Activated CD8-positive, alpha-beta memory T cell treated with anti-CD3 and anti-CD28 coated beads for 48 hours (primary cell): ENCODE measurements at regions not wholly inside any gene's neighbourhood (a gene's known extent, or its start where the extent isn't known, plus 50 kb on each side); places are given as distances from the start of the nearest gene placed in this dataset.
"Not testable (repeated sequence)": the region's sequence is repeated elsewhere in the genome, so short reads cannot be mapped to it uniquely, and the experiment has no call there.

Experiments
- DNase-seq, 3 experiments: peaks; one replicate each; pipeline ENCODE4 v3.0.0-alpha.2; 2020; ENCODE audit warnings: low read depth in 2 of 3, low spot score in 2 of 3

DNA sequence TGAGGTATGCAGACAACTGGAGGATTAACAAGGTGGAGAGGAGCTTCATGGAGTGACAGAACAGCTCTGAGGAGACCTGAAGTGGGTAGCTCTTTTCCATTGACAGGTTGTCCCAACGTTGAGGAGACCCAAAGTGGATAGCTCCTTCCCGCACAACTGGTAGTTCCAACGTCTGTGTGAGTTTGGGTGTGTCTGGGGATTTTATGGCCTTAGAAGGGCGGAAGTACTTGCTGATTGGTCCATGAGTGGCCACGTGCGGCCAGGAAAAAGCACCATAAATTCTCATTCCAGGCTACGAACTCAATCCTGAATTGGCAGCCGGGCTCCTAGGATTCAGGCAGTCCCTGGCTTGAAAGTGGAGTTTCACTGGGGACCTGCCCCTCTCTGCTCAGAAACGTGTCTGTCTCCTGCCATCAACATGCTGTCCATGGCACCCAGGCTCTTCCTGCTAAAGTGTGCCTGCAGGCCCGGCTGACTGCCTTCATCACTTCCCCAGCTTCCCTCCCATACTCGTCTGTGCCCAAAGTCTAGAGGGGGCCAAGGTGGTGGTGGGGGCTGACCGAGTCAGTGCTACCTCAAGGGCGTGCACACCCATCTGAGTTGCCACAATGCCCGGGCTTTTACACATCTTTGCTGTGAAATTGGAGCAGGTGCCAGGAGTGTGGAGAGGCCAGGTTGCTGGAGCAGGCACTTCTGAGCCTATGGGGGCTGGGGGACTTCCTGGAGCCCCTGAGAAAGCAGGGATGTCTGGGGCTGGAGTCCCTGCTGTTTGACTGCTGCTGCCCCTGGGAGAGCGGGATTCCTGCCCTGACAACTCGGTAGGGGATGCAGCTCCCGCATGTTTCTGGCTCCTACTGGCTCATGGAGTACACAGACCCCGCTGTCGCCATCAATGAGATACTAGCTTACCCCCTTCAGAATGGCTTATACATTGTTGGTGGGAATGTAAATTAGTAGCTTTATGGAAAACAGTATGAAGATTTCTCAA, 2034.6 kb upstream of the ACO1 start:
- no peak for DNase-seq

GRCh38 chr9:30356221-30356620, 2028.2 kb upstream of the ACO1 start:
- no peak for DNase-seq

DNA sequence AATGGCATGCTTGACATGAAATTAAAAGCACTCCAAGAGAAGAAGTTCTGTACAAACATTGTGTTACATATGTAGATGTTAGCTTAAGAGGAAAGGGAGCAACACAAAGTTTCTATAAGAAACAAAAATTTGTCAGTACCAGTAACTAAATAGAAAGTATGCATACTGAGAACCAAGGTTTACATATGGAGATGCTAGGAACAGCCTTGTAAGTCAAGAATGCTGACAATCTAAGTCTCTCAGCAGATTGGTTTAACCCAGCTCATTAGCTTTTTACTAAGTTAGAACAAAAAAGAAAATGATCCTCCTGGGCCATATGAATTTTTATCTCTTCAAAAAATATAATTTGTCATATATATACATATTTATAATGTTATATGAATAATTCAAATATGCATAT, 2022.1 kb upstream of the ACO1 start:
- DNase-seq: no peak

DNA sequence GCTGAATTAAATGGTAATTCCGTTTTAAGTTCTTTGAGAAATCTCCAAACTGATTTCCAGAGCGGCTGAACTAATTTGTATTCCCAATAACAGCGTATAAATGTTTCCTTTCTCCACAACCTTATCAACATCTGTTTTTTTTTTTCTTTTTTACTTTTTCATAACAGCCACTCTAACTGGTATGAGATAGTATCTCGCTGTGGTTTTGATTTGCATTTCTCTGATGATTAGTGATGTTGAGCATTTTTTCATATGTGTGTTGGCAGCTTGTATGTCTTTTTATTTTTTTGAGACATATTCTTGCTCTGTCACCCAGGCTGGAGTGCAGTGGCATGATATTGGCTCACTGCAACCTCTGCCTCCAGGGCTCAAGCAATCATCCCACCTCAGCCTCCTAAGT, 2018.3 kb upstream of the ACO1 start:
- not testable (repeated sequence) for DNase-seq

- no peak for DNase-seq
Observed at GRCh38 chr9:30382271-30382670, 2002.2 kb upstream of the ACO1 start.

DNA sequence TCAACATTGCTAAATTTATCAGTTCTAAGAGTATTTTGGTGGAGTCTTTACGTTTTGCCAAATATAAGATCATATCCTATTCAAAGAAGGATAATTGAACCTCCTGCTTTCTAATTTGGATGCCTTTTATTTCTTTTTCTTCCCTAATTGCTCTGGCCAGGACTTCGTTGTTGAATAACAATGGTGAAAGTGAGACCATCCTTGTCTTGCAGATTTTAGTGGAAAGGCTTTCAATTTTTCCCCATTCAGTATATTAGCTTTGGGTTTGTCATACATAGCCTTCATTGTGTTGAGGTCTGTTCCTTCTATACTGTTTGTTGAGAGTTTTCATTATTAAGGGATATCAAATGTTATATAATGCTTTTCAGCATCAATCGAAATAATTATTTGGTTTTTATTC, 1974.2 kb upstream of the ACO1 start:
- no peak for DNase-seq

GRCh38 chr9:30411571-30411970, 1972.9 kb upstream of the ACO1 start:
- no peak for DNase-seq

DNA sequence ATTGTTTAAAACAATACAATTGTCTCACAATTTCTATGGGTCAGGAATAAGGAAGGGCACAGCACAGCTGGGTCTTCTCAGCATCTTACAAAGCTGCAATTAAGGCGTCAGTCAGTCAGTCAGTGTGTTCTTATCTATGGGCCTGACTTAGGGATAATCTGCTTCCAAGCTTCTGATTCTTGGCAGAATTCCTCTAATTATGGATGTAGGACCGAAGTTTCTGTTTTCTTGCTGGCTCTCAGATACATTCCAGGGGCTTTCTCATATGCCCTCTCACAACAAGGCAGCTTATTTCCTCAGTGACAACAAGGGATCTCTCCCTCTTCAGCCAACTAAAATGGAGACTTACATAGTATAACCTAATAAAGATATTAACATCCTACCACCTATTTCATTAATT, 1925.3 kb upstream of the ACO1 start:
- no peak for DNase-seq

DNA sequence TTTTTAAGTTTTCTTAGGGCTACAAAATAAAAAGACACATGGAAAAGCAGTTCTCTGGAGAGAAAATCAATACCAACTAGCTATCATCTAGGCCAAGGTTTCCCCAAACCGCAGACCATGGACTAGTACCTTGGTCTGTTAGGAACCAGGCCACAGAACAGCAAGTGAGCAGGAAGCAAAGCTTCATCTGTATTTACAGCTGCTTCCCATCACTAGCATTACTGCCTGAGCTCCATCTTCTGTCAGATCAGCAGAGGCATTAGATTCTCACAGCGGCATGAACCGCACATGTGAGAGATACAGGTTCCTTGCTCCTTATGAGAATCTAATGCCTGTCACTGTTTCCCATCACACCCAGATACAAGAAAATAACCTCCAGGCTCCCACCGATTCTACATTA, 1907.6 kb upstream of the ACO1 start:
- DNase-seq: no peak

GRCh38 chr9:30478684-30479083, 1905.8 kb upstream of the ACO1 start:
- no peak for DNase-seq

DNA sequence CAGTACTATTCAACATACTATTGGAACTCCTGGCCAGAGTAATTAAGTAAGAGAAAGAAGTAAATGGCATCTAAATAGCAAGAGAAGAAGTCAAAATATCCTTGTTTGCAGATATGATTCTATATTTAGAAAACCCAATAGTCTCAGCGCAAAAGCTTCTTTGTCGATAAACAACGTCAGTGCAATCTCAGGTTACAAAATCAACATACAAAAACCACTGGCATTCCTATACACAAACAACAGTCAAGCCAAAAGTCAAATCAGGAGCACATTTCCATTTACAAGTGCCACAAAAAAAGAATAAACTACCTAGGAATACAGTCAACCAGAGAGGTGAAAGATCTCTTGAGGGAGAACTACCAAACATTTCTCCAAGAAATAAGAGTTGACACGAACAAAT, 1901.9 kb upstream of the ACO1 start:
- DNase-seq: no peak

DNA sequence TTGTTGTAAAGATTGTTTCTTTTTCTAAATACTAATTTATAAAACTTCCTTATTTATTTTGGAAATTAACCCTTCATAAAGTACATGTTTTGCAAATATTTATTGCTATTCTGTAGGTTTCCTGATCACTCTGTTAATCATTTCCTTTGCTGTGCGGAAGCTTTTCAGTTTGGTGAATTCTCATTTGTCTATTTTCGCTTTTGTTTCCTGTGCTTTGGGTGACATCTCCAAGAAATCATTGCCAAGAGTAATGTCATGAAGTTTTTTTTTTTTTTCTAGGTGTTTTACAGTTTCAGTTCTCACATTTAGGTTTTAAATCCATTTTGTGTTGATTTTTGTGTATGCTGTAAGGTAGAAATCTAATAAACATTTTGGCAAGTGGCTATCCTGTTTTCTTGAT, 1899.8 kb upstream of the ACO1 start:
- no peak for DNase-seq

DNA sequence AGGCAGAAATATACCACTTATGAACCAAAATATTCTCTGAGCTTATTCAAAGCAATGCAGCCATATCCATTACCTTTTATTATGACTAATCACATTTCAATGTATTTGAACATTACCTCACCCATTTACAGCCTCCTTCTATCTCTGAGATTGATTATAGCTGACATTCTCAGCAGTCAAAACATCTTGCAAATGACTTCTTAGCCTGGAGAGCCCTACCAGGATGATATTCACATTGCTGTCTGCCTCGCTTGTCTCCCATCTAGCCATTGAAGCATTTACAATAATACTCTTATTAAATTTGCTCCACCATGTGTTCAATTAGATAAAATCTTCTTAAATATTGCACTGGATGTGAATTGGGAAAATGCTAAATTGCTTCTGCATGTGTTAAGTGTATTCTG, 1879.9 kb upstream of the ACO1 start:
- no peak for DNase-seq

DNA sequence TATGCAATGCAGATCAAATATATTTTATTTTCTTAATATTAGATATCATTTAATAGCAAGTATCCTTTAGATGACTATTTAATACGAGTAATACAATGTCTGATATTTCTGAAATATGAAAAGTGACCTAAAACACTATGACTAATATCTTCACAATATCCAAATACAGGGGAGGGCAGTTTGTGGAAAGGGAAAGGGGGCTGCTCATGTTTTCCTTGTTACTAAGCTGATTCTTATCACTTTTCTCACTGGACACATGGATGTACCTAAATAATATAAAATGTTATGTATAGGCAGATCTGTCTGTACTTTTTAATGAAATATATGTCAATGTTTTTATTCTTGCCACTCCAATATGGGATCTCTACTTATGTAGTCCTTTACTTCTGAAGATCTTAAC, 1879.1 kb upstream of the ACO1 start:
- no peak for DNase-seq

GRCh38 chr9:30506749-30507148, 1877.7 kb upstream of the ACO1 start:
- no peak for DNase-seq

DNA sequence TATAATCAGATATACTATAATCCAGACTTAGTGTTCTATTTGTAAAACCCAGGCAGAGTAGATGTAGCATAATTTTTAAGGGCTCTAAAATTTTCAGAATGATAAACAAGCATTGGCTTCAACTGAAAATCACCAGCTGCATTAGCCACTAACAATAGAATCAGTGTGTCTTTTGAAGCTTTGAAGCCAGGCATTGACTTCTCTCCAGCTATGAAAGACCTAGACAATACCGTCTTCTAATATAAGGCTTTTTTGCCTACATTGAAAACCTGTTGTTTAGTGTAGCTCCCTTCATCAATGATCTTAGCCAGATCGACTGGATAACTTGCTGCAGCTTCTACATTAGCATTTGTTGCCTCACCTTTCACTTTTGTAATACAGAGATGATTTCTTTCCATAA, 1877.3 kb upstream of the ACO1 start:
- DNase-seq: no peak

GRCh38 chr9:30511666-30512065, 1872.8 kb upstream of the ACO1 start:
- DNase-seq: no peak

GRCh38 chr9:30519166-30519565, 1865.3 kb upstream of the ACO1 start:
- no peak for DNase-seq

DNA sequence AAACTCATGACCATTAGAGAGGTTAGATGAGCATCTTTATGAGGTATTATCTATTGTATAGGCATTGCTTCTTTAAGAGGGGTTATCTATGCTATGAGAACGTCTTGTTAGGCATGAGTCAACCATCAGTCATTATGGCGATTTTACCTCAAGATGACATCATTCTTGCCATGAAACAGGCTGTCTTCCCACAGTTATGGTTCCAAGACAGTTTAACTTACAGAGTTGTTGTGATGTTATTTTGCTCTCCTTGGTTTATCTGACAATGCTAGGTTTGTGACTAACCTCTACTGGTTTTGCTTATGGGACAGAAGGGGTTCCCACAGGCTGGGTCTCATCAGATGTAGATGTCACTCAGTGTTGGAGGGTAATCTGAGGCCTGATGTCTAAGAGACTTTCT, 1864.7 kb upstream of the ACO1 start:
- no peak for DNase-seq

DNA sequence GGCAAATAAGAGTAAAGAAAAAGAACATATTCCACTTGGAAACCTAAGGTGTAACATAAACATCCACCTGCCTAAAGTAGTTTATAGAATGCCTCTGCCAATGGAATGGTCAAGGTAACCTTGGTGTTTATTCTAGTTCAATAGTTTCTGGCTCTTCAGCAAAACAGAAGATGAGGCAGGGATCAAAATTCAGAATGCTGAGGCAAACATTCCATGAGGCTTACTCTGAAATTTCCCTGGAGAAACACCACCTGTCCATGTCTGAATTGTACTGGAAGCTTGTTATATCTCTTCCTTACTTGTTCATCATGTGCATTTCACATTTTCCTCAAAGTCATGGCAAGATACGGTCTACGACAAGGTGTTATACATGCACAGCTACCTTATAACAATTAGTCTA, 1862.4 kb upstream of the ACO1 start:
- DNase-seq: no peak

- DNase-seq: no peak
Observed at GRCh38 chr9:30522486-30522885, 1862.0 kb upstream of the ACO1 start.

GRCh38 chr9:30524311-30524710, 1860.1 kb upstream of the ACO1 start:
- no peak for DNase-seq

DNA sequence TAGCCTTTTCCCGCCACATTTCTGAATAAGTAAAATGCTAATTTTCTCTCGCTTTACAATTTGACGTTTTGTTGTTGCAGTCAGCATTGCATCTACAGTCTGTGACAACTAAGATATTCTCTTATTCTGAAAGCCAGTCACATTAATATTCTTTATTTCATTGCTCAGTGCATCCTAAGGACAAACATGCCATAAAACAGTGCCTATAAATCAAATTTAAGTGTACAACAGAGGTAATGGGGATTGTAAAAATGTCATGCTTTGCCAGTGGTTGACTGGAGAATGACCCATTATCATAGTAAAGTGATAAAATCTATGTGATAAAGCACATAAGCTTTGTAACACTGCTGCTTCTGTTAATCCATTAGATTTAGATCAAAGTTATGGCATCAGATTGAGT, 1850.0 kb upstream of the ACO1 start:
- DNase-seq: no peak
